ENCODE measurements at regions not wholly inside any gene's neighbourhood (a gene's known extent, or its start where the extent isn't known, plus 50 kb on each side); places are given as distances from the start of the nearest gene placed in this dataset.

GRCh38 chr9:82363682-82364081, 375.1 kb downstream of the SPATA31D1 start:
- H3K14ac ChIP-seq (ENCODE audit: insufficient read depth, low read length): no peak overlapping the region
- no peak overlapping the region for H2BK5ac ChIP-seq (ENCODE audit: insufficient read length, low read length)
- H4K5ac ChIP-seq (ENCODE audit: insufficient read length, low read depth, low read length): no peak overlapping the region
- H4K8ac ChIP-seq (replicated peaks; ENCODE audit: insufficient read length, low read depth, low read length): no peak overlapping the region
- H4K20me1 ChIP-seq (ENCODE audit: control insufficient read depth, insufficient read depth, insufficient read length): no peaks in the 10 kb centered on the region
- no peak overlapping the region for H3K27ac ChIP-seq (ENCODE audit: insufficient read length, low read depth, low read length)
- H2BK12ac ChIP-seq (ENCODE audit: insufficient read length, low read depth, low read length): no peak overlapping the region
- no peak overlapping the region for H3K4ac ChIP-seq (ENCODE audit: low read depth, low read length)
- Mint-ChIP-seq H3K36me3 (ENCODE audit: insufficient read depth in 1 of 3, low read depth in 3 of 3) (no peaks in the 10 kb centered on the region), H3K27ac (no peak overlapping the region), H3K27me3 (ENCODE audit: low read depth) (no peaks in the 10 kb centered on the region), H3K4me3 (no peak overlapping the region), H3K9me3 (no peaks in the 10 kb centered on the region), H3K4me1 (no peaks in the 10 kb centered on the region)
- no peak overlapping the region for H3K18ac ChIP-seq (ENCODE audit: insufficient read length, low read depth, low read length)
- no peaks in the 10 kb centered on the region for H3K27me3 ChIP-seq (ENCODE audit: insufficient read depth, low read length)
- no peak overlapping the region for H2AK5ac ChIP-seq (ENCODE audit: insufficient read length, low read length)
- H3K23ac ChIP-seq (ENCODE audit: insufficient read length, low read depth, low read length): no peak overlapping the region
- H2BK20ac ChIP-seq (ENCODE audit: low read depth, low read length, poor library complexity, severe bottlenecking): no peak overlapping the region
- no peaks in the 10 kb centered on the region for H3K23me2 ChIP-seq (ENCODE audit: insufficient read length, low read depth, low read length, poor library complexity, severe bottlenecking)
- WGBS (ENCODE audit: extremely low coverage, insufficient read length, low lambda C conversion rate): no CpG with 5 or more reads among the region's 5 CpGs
- no peaks in the 10 kb centered on the region for H3K79me2 ChIP-seq (ENCODE audit: insufficient read depth, low read length)
- H3K4me1 ChIP-seq (ENCODE audit: insufficient read depth, low read length): no peaks in the 10 kb centered on the region
- H2BK15ac ChIP-seq (ENCODE audit: low read depth, low read length): no peak overlapping the region
- H3K79me1 ChIP-seq (ENCODE audit: insufficient read depth, low read depth, low read length, poor library complexity, severe bottlenecking): no peaks in the 10 kb centered on the region
- H3T11ph ChIP-seq (ENCODE audit: low read length): no peak overlapping the region
- H3K4me2 ChIP-seq (ENCODE audit: insufficient read depth, insufficient read length, low read length): no peak overlapping the region
- no peak overlapping the region for H4K91ac ChIP-seq (ENCODE audit: insufficient read length, low read depth, low read length)
- no peak overlapping the region for H2BK120ac ChIP-seq (ENCODE audit: low read depth, low read length, poor library complexity, severe bottlenecking)
- H3K9ac ChIP-seq (ENCODE audit: extremely low read depth, insufficient read length, low read length): no peak overlapping the region
- H2AFZ ChIP-seq (ENCODE audit: low read length): no peak overlapping the region
- H3K9me3 ChIP-seq (ENCODE audit: control insufficient read depth, low read depth, low read length): no peaks in the 10 kb centered on the region
- DNase-seq: no peak
- no peak overlapping the region for H3K56ac ChIP-seq (ENCODE audit: insufficient read length, low read depth, low read length)
- TF ChIP-seq CTCF (conservative IDR thresholded peaks at IDR 0.05): no peak
